Astrocyte (in vitro differentiated cells and primary cell): ENCODE measurements at regions not wholly inside any gene's neighbourhood (a gene's known extent, or its start where the extent isn't known, plus 50 kb on each side); places are given as distances from the start of the nearest gene placed in this dataset.

Experiments
- EZH2 ChIP-seq: IDR thresholded peaks from 2 replicates; pipeline ENCODE4 v1.6.1; 2012; ENCODE audit warnings: mild to moderate bottlenecking, low read length, inconsistent platforms; ENCODE audit not compliant: insufficient read depth
- TF ChIP-seq, protein P1 (sequence below): IDR thresholded peaks from 2 replicates; pipeline ENCODE4 v1.5.1; 2011; ENCODE audit warnings: low read depth, mild to moderate bottlenecking, inconsistent platforms, low read length, moderate library complexity; ENCODE audit not compliant: insufficient read depth

DNA sequence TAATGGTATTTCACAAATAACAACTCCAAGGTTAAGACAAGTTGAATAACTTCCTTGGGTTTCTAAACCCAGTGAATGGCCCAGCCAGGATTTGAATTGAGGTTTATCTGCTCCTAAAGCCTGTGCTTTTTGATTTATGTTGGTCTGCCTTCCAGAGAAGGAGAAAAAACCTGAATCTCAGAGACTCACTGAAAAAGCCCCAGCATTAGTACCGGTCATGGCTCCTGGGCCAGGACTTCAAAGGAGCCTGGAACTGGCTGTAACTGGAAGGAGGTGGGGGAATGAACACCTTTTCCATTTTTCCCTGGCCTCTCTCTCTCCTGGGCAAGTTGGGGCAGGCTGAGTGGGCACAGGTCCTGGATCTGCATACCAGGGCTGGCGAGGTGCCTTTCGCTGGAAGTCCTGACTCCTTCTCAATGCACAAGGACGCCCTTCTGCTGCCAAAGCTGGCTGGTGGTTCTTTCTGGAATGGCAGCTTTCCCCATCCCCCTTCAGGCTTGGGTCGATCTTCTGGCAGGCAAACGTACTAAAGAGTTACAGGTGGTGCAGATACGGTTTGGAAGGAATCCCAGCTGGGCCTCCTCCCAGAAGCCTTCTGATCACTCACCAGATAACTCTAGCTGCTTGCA lies 268.2 kb downstream of the PTEN start:
- TF ChIP-seq, protein P1, sequence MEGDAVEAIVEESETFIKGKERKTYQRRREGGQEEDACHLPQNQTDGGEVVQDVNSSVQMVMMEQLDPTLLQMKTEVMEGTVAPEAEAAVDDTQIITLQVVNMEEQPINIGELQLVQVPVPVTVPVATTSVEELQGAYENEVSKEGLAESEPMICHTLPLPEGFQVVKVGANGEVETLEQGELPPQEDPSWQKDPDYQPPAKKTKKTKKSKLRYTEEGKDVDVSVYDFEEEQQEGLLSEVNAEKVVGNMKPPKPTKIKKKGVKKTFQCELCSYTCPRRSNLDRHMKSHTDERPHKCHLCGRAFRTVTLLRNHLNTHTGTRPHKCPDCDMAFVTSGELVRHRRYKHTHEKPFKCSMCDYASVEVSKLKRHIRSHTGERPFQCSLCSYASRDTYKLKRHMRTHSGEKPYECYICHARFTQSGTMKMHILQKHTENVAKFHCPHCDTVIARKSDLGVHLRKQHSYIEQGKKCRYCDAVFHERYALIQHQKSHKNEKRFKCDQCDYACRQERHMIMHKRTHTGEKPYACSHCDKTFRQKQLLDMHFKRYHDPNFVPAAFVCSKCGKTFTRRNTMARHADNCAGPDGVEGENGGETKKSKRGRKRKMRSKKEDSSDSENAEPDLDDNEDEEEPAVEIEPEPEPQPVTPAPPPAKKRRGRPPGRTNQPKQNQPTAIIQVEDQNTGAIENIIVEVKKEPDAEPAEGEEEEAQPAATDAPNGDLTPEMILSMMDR, result no peak
- TF ChIP-seq EZH2, result no peak
